HEK293 (cell line): ENCODE measurements at regions not wholly inside any gene's neighbourhood (a gene's known extent, or its start where the extent isn't known, plus 50 kb on each side); places are given as distances from the start of the nearest gene placed in this dataset.

ENCODE experiments used
- CTCF ChIA-PET: fragments of 350-600 bp; formaldehyde crosslinking; extraction: SDS; loops from one replicate; lab custom pipeline; 2021; ENCODE audit warnings: antibody characterized with exemption; lab: Yijun Ruan, JAX
- POLR2A ChIA-PET: fragments of 300-600 bp; formaldehyde crosslinking; extraction: SDS; loops from one replicate; lab custom pipeline; 2020; ENCODE audit warnings: antibody characterized with exemption, inconsistent platforms; lab: Yijun Ruan, JAX
- H3K27ac ChIP-seq: fragments of 200-500 bp; sonication (Bioruptor generic); 2 replicates; pipeline ENCODE4 v1.5.1; 2014; ENCODE audit warnings: low read depth, low read length, control low read depth, inconsistent platforms; ENCODE audit errors: extremely low read depth
- H3K36me3 ChIP-seq, 2 experiments: fragments of 200-500 bp in 1 of 2; sonication (Bioruptor generic) in 1 of 2; 1 replicate in 1 of 2; 2 replicates in 1 of 2; pipeline ENCODE4 v1.5.1; 2014 to 2017; ENCODE audit warnings: inconsistent platforms in 2 of 2, low read length in 2 of 2; ENCODE audit not compliant: control insufficient read depth in 2 of 2, insufficient read depth in 1 of 2
- H3K4me1 ChIP-seq: fragments of 200-500 bp; sonication (Bioruptor generic); 2 replicates; pipeline ENCODE4 v1.5.1; 2014; ENCODE audit warnings: mild to moderate bottlenecking, low read length, inconsistent platforms; ENCODE audit not compliant: control insufficient read depth, insufficient read depth
- H3K4me3 ChIP-seq: 2 replicates; pipeline ENCODE4 v1.5.1; 2011; ENCODE audit warnings: low read depth, mild to moderate bottlenecking, control low read depth, low read length, moderate library complexity
- H3K9me3 ChIP-seq: fragments of 200-500 bp; sonication (Bioruptor generic); 2 replicates; pipeline ENCODE4 v1.5.1; 2014; ENCODE audit warnings: low read depth, low read length, inconsistent platforms; ENCODE audit not compliant: control insufficient read depth, insufficient read depth
- BCL11B ChIP-seq: fragments of 450-650 bp; formaldehyde crosslinking; IDR thresholded peaks from 2 replicates; pipeline ENCODE4 v1.5.1; 2016; ENCODE audit warnings: low read depth, missing biosample characterization, missing genetic modification characterization
- GLIS2 ChIP-seq: fragments of 450-650 bp; formaldehyde crosslinking; IDR thresholded peaks from 2 replicates; pipeline ENCODE4 v1.5.1; 2016; ENCODE audit warnings: missing biosample characterization, missing genetic modification characterization
- KLF16 ChIP-seq: fragments of 450-650 bp; formaldehyde crosslinking; IDR thresholded peaks from 2 replicates; pipeline ENCODE4 v1.5.1; 2017; ENCODE audit warnings: missing biosample characterization, missing genetic modification characterization
- SCRT1 ChIP-seq: fragments of 450-650 bp; formaldehyde crosslinking; IDR thresholded peaks from 2 replicates; pipeline ENCODE4 v1.5.1; 2016; ENCODE audit warnings: missing biosample characterization, missing genetic modification characterization, borderline replicate concordance
- TRIM28 ChIP-seq: IDR thresholded peaks from 2 replicates; pipeline ENCODE4 v1.6.1; 2011; ENCODE audit warnings: low read length, control low read depth, borderline replicate concordance
- ZBTB10 ChIP-seq: fragments of 450-650 bp; formaldehyde crosslinking; IDR thresholded peaks from 2 replicates; pipeline ENCODE4 v1.5.1; 2016; ENCODE audit warnings: missing biosample characterization, missing genetic modification characterization
- ZBTB21 ChIP-seq: fragments of 450-650 bp; formaldehyde crosslinking; IDR thresholded peaks from 2 replicates; pipeline ENCODE4 v1.5.1; 2017; ENCODE audit warnings: missing biosample characterization, missing genetic modification characterization
- ZNF121 ChIP-seq: fragments of 450-650 bp; formaldehyde crosslinking; IDR thresholded peaks from 2 replicates; pipeline ENCODE4 v1.5.1; 2016; ENCODE audit warnings: missing biosample characterization, missing genetic modification characterization
- ZNF133 ChIP-seq: fragments of 450-650 bp; formaldehyde crosslinking; IDR thresholded peaks from 2 replicates; pipeline ENCODE4 v1.5.1; 2016; ENCODE audit warnings: missing biosample characterization, missing genetic modification characterization
- ZNF138 ChIP-seq: fragments of 450-650 bp; formaldehyde crosslinking; IDR thresholded peaks from 2 replicates; pipeline ENCODE4 v1.5.1; 2016; ENCODE audit warnings: missing biosample characterization, missing genetic modification characterization, borderline replicate concordance
- ZNF140 ChIP-seq: fragments of 450-650 bp; formaldehyde crosslinking; IDR thresholded peaks from 2 replicates; pipeline ENCODE4 v1.5.1; 2016; ENCODE audit warnings: missing biosample characterization, missing genetic modification characterization
- ZNF175 ChIP-seq: fragments of 450-650 bp; formaldehyde crosslinking; IDR thresholded peaks from 2 replicates; pipeline ENCODE4 v1.5.1; 2016; ENCODE audit warnings: missing biosample characterization, missing genetic modification characterization
- ZNF211 ChIP-seq: fragments of 450-650 bp; formaldehyde crosslinking; IDR thresholded peaks from 2 replicates; pipeline ENCODE4 v1.5.1; 2016; ENCODE audit warnings: low read depth, missing biosample characterization, missing genetic modification characterization
- ZNF23 ChIP-seq: fragments of 450-650 bp; formaldehyde crosslinking; IDR thresholded peaks from 2 replicates; pipeline ENCODE4 v1.5.1; 2016; ENCODE audit warnings: missing biosample characterization, missing genetic modification characterization, borderline replicate concordance
- ZNF239 ChIP-seq: fragments of 450-650 bp; formaldehyde crosslinking; IDR thresholded peaks from 2 replicates; pipeline ENCODE4 v1.5.1; 2016; ENCODE audit warnings: missing biosample characterization, missing genetic modification characterization
- ZNF341 ChIP-seq: fragments of 450-650 bp; formaldehyde crosslinking; IDR thresholded peaks from 2 replicates; pipeline ENCODE4; 2016; ENCODE audit warnings: low read depth, missing biosample characterization, missing genetic modification characterization
- ZNF37A ChIP-seq: fragments of 450-650 bp; IDR thresholded peaks from 2 replicates; pipeline ENCODE4 v1.5.1; 2018; ENCODE audit warnings: missing biosample characterization, missing genetic modification characterization
- ZNF398 ChIP-seq: fragments of 450-650 bp; formaldehyde crosslinking; IDR thresholded peaks from 2 replicates; pipeline ENCODE4 v1.5.1; 2017; ENCODE audit warnings: missing biosample characterization, missing genetic modification characterization
- ZNF423 ChIP-seq: fragments of 450-650 bp; formaldehyde crosslinking; IDR thresholded peaks from 2 replicates; pipeline ENCODE4 v1.5.1; 2016; ENCODE audit warnings: missing biosample characterization, missing genetic modification characterization
- ZNF610 ChIP-seq: fragments of 450-650 bp; formaldehyde crosslinking; IDR thresholded peaks from 2 replicates; pipeline ENCODE4 v1.5.1; 2016; ENCODE audit warnings: missing biosample characterization, missing genetic modification characterization, borderline replicate concordance
- ZNF624 ChIP-seq: fragments of 450-650 bp; formaldehyde crosslinking; IDR thresholded peaks from 2 replicates; pipeline ENCODE4 v1.5.1; 2017; ENCODE audit warnings: missing biosample characterization, missing genetic modification characterization
- ZNF670 ChIP-seq: fragments of 450-650 bp; formaldehyde crosslinking; IDR thresholded peaks from 2 replicates; pipeline ENCODE4 v1.5.1; 2016; ENCODE audit warnings: missing biosample characterization, missing genetic modification characterization, low read depth
- ZNF768 ChIP-seq: fragments of 450-650 bp; formaldehyde crosslinking; IDR thresholded peaks from 2 replicates; pipeline ENCODE4 v1.5.1; 2018; ENCODE audit warnings: missing biosample characterization, mild to moderate bottlenecking, missing genetic modification characterization
- ZNF776 ChIP-seq: fragments of 450-650 bp; formaldehyde crosslinking; IDR thresholded peaks from 2 replicates; pipeline ENCODE4 v1.5.0; 2017; ENCODE audit warnings: missing biosample characterization, missing genetic modification characterization, borderline replicate concordance
- TF ChIP-seq, protein P1 (sequence below): fragments of 450-650 bp; formaldehyde crosslinking; IDR thresholded peaks from 2 replicates; pipeline ENCODE4 v1.5.1; 2016; ENCODE audit warnings: missing biosample characterization, missing genetic modification characterization
- TF ChIP-seq, protein P2 (sequence below): fragments of 450-650 bp; formaldehyde crosslinking; IDR thresholded peaks from 2 replicates; pipeline ENCODE4 v1.5.1; 2016; ENCODE audit warnings: missing biosample characterization, missing genetic modification characterization

DNA sequence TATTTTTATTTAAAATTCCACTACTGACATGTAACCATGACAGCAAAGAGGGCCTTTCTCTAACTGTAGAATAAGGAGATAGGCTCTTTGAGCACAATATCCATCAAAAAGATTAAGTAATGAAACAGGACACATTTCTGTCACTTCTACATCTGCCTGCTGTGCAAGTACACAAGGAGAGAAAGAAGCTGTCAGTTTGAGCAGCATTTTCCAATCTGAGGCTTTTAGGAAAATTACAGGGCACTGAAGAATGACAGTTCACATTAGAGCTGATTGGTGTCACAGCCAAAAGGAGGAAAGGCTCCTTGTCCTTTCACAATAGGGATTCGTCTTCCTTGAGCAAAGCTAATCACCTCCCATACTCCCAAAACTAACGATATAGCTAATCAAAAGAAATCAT lies 158.8 kb upstream of the TAC1 start:
- no peak for TF ChIP-seq ZNF776 (tag by site-specific recombination)
- no peak for TF ChIP-seq BCL11B (tag by site-specific recombination)
- TF ChIP-seq ZNF239 (tag by site-specific recombination): no peak
- TF ChIP-seq ZBTB21 (tag by site-specific recombination): no peak
- no peak for TF ChIP-seq KLF16 (tag by site-specific recombination)
- TF ChIP-seq TRIM28: no peak
- ChIA-PET POLR2A (no interaction called here), CTCF (no interaction called here)
- Histone ChIP-seq H3K4me3 (no peak overlapping the region), H3K27ac (no peak overlapping the region), H3K36me3 (no peaks in the 10 kb centered on the region), H3K9me3 (no peaks in the 10 kb centered on the region), H3K4me1 (no peaks in the 10 kb centered on the region)

- no peaks in the 10 kb centered on the region for H3K36me3 ChIP-seq
- TF ChIP-seq ZNF423 (tag by site-specific recombination) (no peak), ZNF670 (tag by site-specific recombination) (no peak), ZNF23 (tag by site-specific recombination) (no peak), ZNF610 (tag by site-specific recombination) (no peak), ZNF341 (tag by site-specific recombination) (no peak), ZNF138 (tag by site-specific recombination) (no peak), ZNF133 (tag by site-specific recombination) (no peak), ZNF398 (tag by site-specific recombination) (no peak), ZNF140 (tag by site-specific recombination) (no peak), ZNF211 (tag by site-specific recombination) (no peak), ZNF768 (tag by site-specific recombination) (no peak), SCRT1 (tag by site-specific recombination) (no peak), ZNF175 (tag by site-specific recombination) (no peak), ZNF624 (no peak), GLIS2 (tag by site-specific recombination) (no peak), ZNF121 (tag by site-specific recombination) (no peak), ZBTB10 (tag by site-specific recombination) (no peak), ZNF37A (tag by site-specific recombination) (no peak)
- TF ChIP-seq, protein P1, sequence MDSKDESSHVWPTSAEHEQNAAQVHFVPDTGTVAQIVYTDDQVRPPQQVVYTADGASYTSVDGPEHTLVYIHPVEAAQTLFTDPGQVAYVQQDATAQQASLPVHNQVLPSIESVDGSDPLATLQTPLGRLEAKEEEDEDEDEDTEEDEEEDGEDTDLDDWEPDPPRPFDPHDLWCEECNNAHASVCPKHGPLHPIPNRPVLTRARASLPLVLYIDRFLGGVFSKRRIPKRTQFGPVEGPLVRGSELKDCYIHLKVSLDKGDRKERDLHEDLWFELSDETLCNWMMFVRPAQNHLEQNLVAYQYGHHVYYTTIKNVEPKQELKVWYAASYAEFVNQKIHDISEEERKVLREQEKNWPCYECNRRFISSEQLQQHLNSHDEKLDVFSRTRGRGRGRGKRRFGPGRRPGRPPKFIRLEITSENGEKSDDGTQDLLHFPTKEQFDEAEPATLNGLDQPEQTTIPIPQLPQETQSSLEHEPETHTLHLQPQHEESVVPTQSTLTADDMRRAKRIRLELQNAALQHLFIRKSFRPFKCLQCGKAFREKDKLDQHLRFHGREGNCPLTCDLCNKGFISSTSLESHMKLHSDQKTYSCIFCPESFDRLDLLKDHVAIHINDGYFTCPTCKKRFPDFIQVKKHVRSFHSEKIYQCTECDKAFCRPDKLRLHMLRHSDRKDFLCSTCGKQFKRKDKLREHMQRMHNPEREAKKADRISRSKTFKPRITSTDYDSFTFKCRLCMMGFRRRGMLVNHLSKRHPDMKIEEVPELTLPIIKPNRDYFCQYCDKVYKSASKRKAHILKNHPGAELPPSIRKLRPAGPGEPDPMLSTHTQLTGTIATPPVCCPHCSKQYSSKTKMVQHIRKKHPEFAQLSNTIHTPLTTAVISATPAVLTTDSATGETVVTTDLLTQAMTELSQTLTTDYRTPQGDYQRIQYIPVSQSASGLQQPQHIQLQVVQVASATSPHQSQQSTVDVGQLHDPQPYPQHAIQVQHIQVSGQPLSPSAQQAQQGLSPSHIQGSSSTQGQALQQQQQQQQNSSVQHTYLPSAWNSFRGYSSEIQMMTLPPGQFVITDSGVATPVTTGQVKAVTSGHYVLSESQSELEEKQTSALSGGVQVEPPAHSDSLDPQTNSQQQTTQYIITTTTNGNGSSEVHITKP: no peak
- TF ChIP-seq, protein P2, sequence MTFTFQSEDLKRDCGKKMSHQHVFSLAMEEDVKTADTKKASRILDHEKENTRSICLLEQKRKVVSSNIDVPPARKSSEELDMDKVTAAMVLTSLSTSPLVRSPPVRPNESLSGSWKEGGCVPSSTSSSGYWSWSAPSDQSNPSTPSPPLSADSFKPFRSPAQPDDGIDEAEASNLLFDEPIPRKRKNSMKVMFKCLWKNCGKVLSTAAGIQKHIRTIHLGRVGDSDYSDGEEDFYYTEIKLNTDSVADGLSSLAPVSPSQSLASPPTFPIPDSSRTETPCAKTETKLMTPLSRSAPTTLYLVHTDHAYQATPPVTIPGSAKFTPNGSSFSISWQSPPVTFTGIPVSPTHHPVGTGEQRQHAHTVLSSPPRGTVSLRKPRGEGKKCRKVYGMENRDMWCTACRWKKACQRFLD (tag by site-specific recombination): no peak
- TF ChIP-seq, all 188 proteins: peak for 0
- POLR2A ChIA-PET: no interaction called here
- Histone ChIP-seq H3K9me3 (no peaks in the 10 kb centered on the region), H3K4me3 (no peak overlapping the region), H3K4me1 (no peaks in the 10 kb centered on the region), H3K27ac (no peak overlapping the region)
- CTCF ChIA-PET: interaction anchor here (1.0 kb wide), 1 partner anchor 17 kb away, joined by 3 read pairs; no protein-coding TSS in a partner anchor
Measured at GRCh38 chr7:97576043-97576442, 155.8 kb upstream of the TAC1 start.
